Kasumi-1 (cell line): ENCODE measurements at regions not wholly inside any gene's neighbourhood (a gene's known extent, or its start where the extent isn't known, plus 50 kb on each side); places are given as distances from the start of the nearest gene placed in this dataset.

Source experiments
- DNase-seq, 2 experiments: peaks; one replicate each; lab custom pipeline; 2025; lab: John Stamatoyannopoulos, UW

- DNase-seq, result no peak
Measured at GRCh38 chr5:167233507-167234220, 1057.8 kb upstream of the WWC1 start.

- no peak for DNase-seq
Measured at GRCh38 chr5:167241436-167242067, 1049.9 kb upstream of the WWC1 start.

- no peak for DNase-seq
Measured at GRCh38 chr5:167242701-167243100, 1048.7 kb upstream of the WWC1 start.

GRCh38 chr5:167243463-167243862, 1048.0 kb upstream of the WWC1 start:
- DNase-seq, result no peak

GRCh38 chr5:167244583-167244982, 1046.9 kb upstream of the WWC1 start:
- DNase-seq, result no peak

- no peak for DNase-seq
Measured at GRCh38 chr5:167245868-167246267, 1045.6 kb upstream of the WWC1 start.

- DNase-seq, result no peak
Measured at GRCh38 chr5:167247816-167248215, 1043.6 kb upstream of the WWC1 start.

- DNase-seq, result no peak
Measured at GRCh38 chr5:167248257-167248656, 1043.2 kb upstream of the WWC1 start.

- DNase-seq, result no peak
Measured at GRCh38 chr5:167250996-167251395, 1040.4 kb upstream of the WWC1 start.

GRCh38 chr5:167254132-167254531, 1037.3 kb upstream of the WWC1 start:
- DNase-seq, result no peak

- no peak for DNase-seq
Measured at GRCh38 chr5:167255926-167256325, 1035.5 kb upstream of the WWC1 start.

- no peak for DNase-seq
Measured at GRCh38 chr5:167259806-167260205, 1031.6 kb upstream of the WWC1 start.

- no peak for DNase-seq
Measured at GRCh38 chr5:167261309-167262100, 1029.9 kb upstream of the WWC1 start.

GRCh38 chr5:167263185-167263584, 1028.3 kb upstream of the WWC1 start:
- DNase-seq, result no peak

- no peak for DNase-seq
Measured at GRCh38 chr5:167264348-167264747, 1027.1 kb upstream of the WWC1 start.

- DNase-seq, result no peak
Measured at GRCh38 chr5:167268337-167268736, 1023.1 kb upstream of the WWC1 start.

- no peak for DNase-seq
Measured at GRCh38 chr5:167269146-167269545, 1022.3 kb upstream of the WWC1 start.

- no peak for DNase-seq
Measured at GRCh38 chr5:167271081-167271480, 1020.4 kb upstream of the WWC1 start.

GRCh38 chr5:167271511-167271910, 1019.9 kb upstream of the WWC1 start:
- DNase-seq, result no peak

- no peak for DNase-seq
Measured at GRCh38 chr5:167280111-167280510, 1011.3 kb upstream of the WWC1 start.

- DNase-seq, result no peak
Measured at GRCh38 chr5:167281925-167282324, 1009.5 kb upstream of the WWC1 start.

GRCh38 chr5:167283691-167284090, 1007.8 kb upstream of the WWC1 start:
- no peak for DNase-seq
